ENCODE measurements at regions not wholly inside any gene's neighbourhood (a gene's known extent, or its start where the extent isn't known, plus 50 kb on each side); places are given as distances from the start of the nearest gene placed in this dataset.

DNA sequence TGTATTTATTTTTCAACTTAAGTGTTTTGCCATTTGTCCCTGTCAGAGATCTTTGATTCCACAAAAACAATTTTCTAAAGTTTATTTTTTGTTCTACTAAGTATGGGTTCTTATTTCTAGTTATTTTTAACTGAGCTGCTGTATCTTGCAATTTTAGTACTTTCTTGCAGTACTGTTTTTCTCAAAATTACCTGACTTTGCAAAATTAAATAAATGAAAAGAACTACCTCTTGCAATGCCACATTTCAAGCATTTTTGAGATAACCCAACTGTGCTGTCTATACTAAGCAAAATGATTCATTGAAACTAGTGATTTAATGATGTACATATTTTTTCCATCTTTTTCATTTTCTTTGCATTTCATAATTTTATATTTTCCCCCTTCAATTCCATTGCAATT is 71.5 kb upstream of the ADGRL2 start:
- TF ChIP-seq, protein P1, sequence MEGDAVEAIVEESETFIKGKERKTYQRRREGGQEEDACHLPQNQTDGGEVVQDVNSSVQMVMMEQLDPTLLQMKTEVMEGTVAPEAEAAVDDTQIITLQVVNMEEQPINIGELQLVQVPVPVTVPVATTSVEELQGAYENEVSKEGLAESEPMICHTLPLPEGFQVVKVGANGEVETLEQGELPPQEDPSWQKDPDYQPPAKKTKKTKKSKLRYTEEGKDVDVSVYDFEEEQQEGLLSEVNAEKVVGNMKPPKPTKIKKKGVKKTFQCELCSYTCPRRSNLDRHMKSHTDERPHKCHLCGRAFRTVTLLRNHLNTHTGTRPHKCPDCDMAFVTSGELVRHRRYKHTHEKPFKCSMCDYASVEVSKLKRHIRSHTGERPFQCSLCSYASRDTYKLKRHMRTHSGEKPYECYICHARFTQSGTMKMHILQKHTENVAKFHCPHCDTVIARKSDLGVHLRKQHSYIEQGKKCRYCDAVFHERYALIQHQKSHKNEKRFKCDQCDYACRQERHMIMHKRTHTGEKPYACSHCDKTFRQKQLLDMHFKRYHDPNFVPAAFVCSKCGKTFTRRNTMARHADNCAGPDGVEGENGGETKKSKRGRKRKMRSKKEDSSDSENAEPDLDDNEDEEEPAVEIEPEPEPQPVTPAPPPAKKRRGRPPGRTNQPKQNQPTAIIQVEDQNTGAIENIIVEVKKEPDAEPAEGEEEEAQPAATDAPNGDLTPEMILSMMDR (conservative IDR thresholded peaks at IDR 0.05; ENCODE audit: low read length), result no peak
- TF ChIP-seq EZH2phosphoT487 (IDR thresholded peaks at IDR 0.05; ENCODE audit: borderline replicate concordance, low read depth, low read length), result no peak
